Trophoblast cell (in vitro differentiated cells and primary cell): ENCODE measurements at regions not wholly inside any gene's neighbourhood (a gene's known extent, or its start where the extent isn't known, plus 50 kb on each side); places are given as distances from the start of the nearest gene placed in this dataset.

Experiments
- DNase-seq, 2 donors: peaks; one replicate each; pipeline ENCODE4 v3.0.0-alpha.2; 2016
- H2AFZ ChIP-seq: 2 replicates; pipeline ENCODE4 v1.6.1; 2013; ENCODE audit warnings: low read length, moderate library complexity, mild to moderate bottlenecking; ENCODE audit not compliant: insufficient read depth, poor library complexity
- H2AK5ac ChIP-seq: 2 replicates; pipeline ENCODE4 v1.6.1; 2013; ENCODE audit warnings: mild to moderate bottlenecking, low read length
- H2BK120ac ChIP-seq: 2 replicates; pipeline ENCODE4 v1.6.1; 2013; ENCODE audit warnings: low read length, mild to moderate bottlenecking, moderate library complexity; ENCODE audit not compliant: insufficient read depth, poor library complexity
- H2BK12ac ChIP-seq: 2 replicates; pipeline ENCODE4 v1.6.1; 2013; ENCODE audit warnings: mild to moderate bottlenecking, low read length, moderate library complexity
- H2BK5ac ChIP-seq: 2 replicates; pipeline ENCODE4 v1.6.1; 2013; ENCODE audit warnings: low read length, low read depth, moderate library complexity, mild to moderate bottlenecking; ENCODE audit not compliant: poor library complexity
- H3K14ac ChIP-seq: 2 replicates; pipeline ENCODE4 v1.6.1; 2013; ENCODE audit warnings: mild to moderate bottlenecking, low read length
- H3K18ac ChIP-seq: 2 replicates; pipeline ENCODE4 v1.6.1; 2013; ENCODE audit warnings: mild to moderate bottlenecking, low read length
- H3K23ac ChIP-seq: 2 replicates; pipeline ENCODE4 v1.6.1; 2013; ENCODE audit warnings: low read length
- H3K27ac ChIP-seq: 2 replicates; pipeline ENCODE4 v1.5.1; 2013; ENCODE audit warnings: low read depth, mild to moderate bottlenecking, inconsistent platforms, low read length, moderate library complexity
- H3K27me3 ChIP-seq: 2 replicates; pipeline ENCODE4 v1.6.1; 2013; ENCODE audit warnings: inconsistent platforms, mild to moderate bottlenecking, low read length, moderate library complexity; ENCODE audit not compliant: insufficient read depth
- H3K36me3 ChIP-seq, 2 experiments: 1 replicate in 1 of 2; 2 replicates in 1 of 2; pipeline ENCODE4 v1.6.1; 2013; ENCODE audit warnings: low read length in 2 of 2, mild to moderate bottlenecking in 2 of 2, moderate library complexity in 1 of 2; ENCODE audit not compliant: insufficient read depth in 2 of 2, control insufficient read depth in 1 of 2
- H3K4ac ChIP-seq: 2 replicates; pipeline ENCODE4 v1.6.1; 2013; ENCODE audit warnings: low read depth, mild to moderate bottlenecking, low read length, moderate library complexity
- H3K4me1 ChIP-seq, 2 experiments: 1 replicate in 1 of 2; 2 replicates in 1 of 2; pipeline ENCODE4 v1.6.1; 2013; ENCODE audit warnings: low read length in 2 of 2, mild to moderate bottlenecking in 2 of 2, moderate library complexity in 1 of 2; ENCODE audit not compliant: insufficient read depth in 2 of 2, control insufficient read depth in 1 of 2
- H3K4me2 ChIP-seq: 2 replicates; pipeline ENCODE4 v1.6.1; 2013; ENCODE audit warnings: inconsistent platforms, mild to moderate bottlenecking, low read length, moderate library complexity
- H3K4me3 ChIP-seq: 2 replicates; pipeline ENCODE4 v1.5.1; 2013; ENCODE audit warnings: mild to moderate bottlenecking, low read depth, low read length, inconsistent platforms
- H3K79me1 ChIP-seq: one replicate; pipeline ENCODE4 v1.6.1; 2013; ENCODE audit warnings: low read length
- H3K79me2 ChIP-seq: 2 replicates; pipeline ENCODE4 v1.6.1; 2013; ENCODE audit warnings: low read length, mild to moderate bottlenecking; ENCODE audit not compliant: control insufficient read depth, insufficient read depth, poor library complexity
- H3K9ac ChIP-seq: 2 replicates; pipeline ENCODE4 v1.6.1; 2013; ENCODE audit warnings: mild to moderate bottlenecking, low read length
- H3K9me3 ChIP-seq: 2 replicates; pipeline ENCODE4 v1.6.1; 2013; ENCODE audit warnings: low read depth, mild to moderate bottlenecking, control low read depth, inconsistent platforms, low read length; ENCODE audit not compliant: insufficient read depth
- H4K12ac ChIP-seq: 2 replicates; pipeline ENCODE4 v1.6.1; 2013; ENCODE audit warnings: low read depth, mild to moderate bottlenecking, low read length, moderate library complexity
- H4K8ac ChIP-seq: 2 replicates; pipeline ENCODE4 v1.6.1; 2013; ENCODE audit warnings: low read depth, mild to moderate bottlenecking, low read length, moderate library complexity
- H4K91ac ChIP-seq: one replicate; pipeline ENCODE4 v1.6.1; 2013; ENCODE audit warnings: low read depth, mild to moderate bottlenecking, low read length, moderate library complexity
- WGBS: extraction: QIAGEN DNeasy Blood & Tissue Kit; methylation state at CpG from one replicate; pipeline ENCODE4 v1.1.7; 2013; ENCODE audit warnings: missing lambda C conversion rate; ENCODE audit not compliant: insufficient read length, insufficient coverage; ENCODE audit errors: extremely low coverage; 5-methylcytosine and 5-hydroxymethylcytosine counted together

DNA sequence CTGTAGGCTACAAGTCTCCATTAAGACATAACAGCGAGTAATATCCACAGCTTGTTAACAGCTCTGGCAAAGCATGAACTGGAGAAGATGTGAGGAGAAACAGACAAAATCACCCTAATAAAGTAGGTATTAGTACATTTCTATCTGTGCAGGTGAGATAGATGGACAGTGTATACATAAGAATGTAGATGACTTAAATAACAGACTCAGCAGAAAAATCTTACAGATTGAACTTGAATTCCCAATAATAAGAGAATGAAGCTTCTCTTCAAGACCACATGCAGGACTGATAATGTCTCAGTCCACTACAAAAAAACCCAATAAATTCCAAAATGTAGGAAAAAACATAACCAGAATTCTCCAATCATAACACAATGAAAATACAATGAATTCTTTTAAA, 153.0 kb downstream of the IRX2 start:
- H3K14ac ChIP-seq = no peak overlapping the region
- H2AFZ ChIP-seq = no peak overlapping the region
- no peak overlapping the region for H4K12ac ChIP-seq
- no peak overlapping the region for H3K4me2 ChIP-seq
- H3K4ac ChIP-seq = no peak overlapping the region
- no peak overlapping the region for H4K8ac ChIP-seq
- H3K79me2 ChIP-seq = no peaks in the 10 kb centered on the region
- no peaks in the 10 kb centered on the region for H3K27me3 ChIP-seq
- no peaks in the 10 kb centered on the region for H3K4me1 ChIP-seq
- no peaks in the 10 kb centered on the region for H3K9me3 ChIP-seq
- no peak for DNase-seq
- H4K91ac ChIP-seq = no peak overlapping the region
- H2AK5ac ChIP-seq = no peak overlapping the region
- no peak overlapping the region for H3K27ac ChIP-seq
- no peaks in the 10 kb centered on the region for H3K79me1 ChIP-seq
- WGBS = no CpG with 5 or more reads among the region's 1 CpG
- no peak overlapping the region for H2BK5ac ChIP-seq
- no peak overlapping the region for H2BK12ac ChIP-seq
- H3K4me3 ChIP-seq = no peak overlapping the region
- no peaks in the 10 kb centered on the region for H3K36me3 ChIP-seq
- no peak overlapping the region for H3K9ac ChIP-seq
- no peak overlapping the region for H3K23ac ChIP-seq
- no peak overlapping the region for H3K18ac ChIP-seq
- no peak overlapping the region for H2BK120ac ChIP-seq

DNA sequence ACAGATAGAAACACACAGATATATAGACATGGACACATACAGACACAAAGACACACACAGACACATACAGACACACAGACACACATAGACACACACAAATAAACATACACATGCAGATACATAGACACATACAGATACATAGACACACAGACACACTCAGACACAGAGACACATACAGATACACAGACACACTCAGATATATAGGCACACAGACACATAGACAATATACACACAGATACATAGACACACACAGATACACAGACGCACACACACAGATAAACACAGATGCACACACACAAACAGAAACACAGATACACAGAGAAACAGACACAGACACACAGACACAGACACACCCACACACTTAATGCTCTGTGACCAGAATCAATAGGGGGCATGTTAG, 156.8 kb downstream of the IRX2 start:
- Histone ChIP-seq H3K23ac (no peak overlapping the region), H3K27ac (no peak overlapping the region), H4K12ac (no peak overlapping the region), H3K4me1 (no peaks in the 10 kb centered on the region), H2AK5ac (no peak overlapping the region), H2AFZ (no peak overlapping the region), H3K9ac (no peak overlapping the region), H4K91ac (no peak overlapping the region), H2BK12ac (no peak overlapping the region), H2BK5ac (no peak overlapping the region), H3K9me3 (no peaks in the 10 kb centered on the region), H3K79me1 (no peaks in the 10 kb centered on the region), H3K4me3 (no peak overlapping the region), H2BK120ac (no peak overlapping the region), H4K8ac (no peak overlapping the region), H3K18ac (no peak overlapping the region), H3K27me3 (no peaks in the 10 kb centered on the region), H3K4me2 (no peak overlapping the region), H3K4ac (no peak overlapping the region), H3K14ac (no peak overlapping the region), H3K36me3 (no peaks in the 10 kb centered on the region), H3K79me2 (no peaks in the 10 kb centered on the region)
- WGBS = no CpG with 5 or more reads among the region's 1 CpG
- DNase-seq = no peak

GRCh38 chr5:2592766-2593165, 158.7 kb downstream of the IRX2 start:
- no peak overlapping the region for H3K23ac ChIP-seq
- no peak for DNase-seq
- no peak overlapping the region for H3K4ac ChIP-seq
- WGBS = no CpG with 5 or more reads among the region's 10 CpGs
- no peak overlapping the region for H2AFZ ChIP-seq
- H4K91ac ChIP-seq = no peak overlapping the region
- H2BK120ac ChIP-seq = no peak overlapping the region
- H3K14ac ChIP-seq = no peak overlapping the region
- H3K9ac ChIP-seq = no peak overlapping the region
- H3K9me3 ChIP-seq = no peaks in the 10 kb centered on the region
- H3K18ac ChIP-seq = no peak overlapping the region
- H3K4me1 ChIP-seq = no peaks in the 10 kb centered on the region
- no peak overlapping the region for H2BK5ac ChIP-seq
- H3K27ac ChIP-seq = no peak overlapping the region
- H3K79me2 ChIP-seq = no peaks in the 10 kb centered on the region
- no peak overlapping the region for H2BK12ac ChIP-seq
- H3K36me3 ChIP-seq = no peaks in the 10 kb centered on the region
- no peaks in the 10 kb centered on the region for H3K27me3 ChIP-seq
- no peak overlapping the region for H3K4me3 ChIP-seq
- H3K4me2 ChIP-seq = no peak overlapping the region
- H4K8ac ChIP-seq = no peak overlapping the region
- no peak overlapping the region for H2AK5ac ChIP-seq
- H3K79me1 ChIP-seq = no peaks in the 10 kb centered on the region
- H4K12ac ChIP-seq = no peak overlapping the region

GRCh38 chr5:2591777-2592453, 159.6 kb downstream of the IRX2 start:
- Histone ChIP-seq H4K12ac (no peak overlapping the region), H3K27ac (no peak overlapping the region), H4K8ac (no peak overlapping the region), H3K23ac (no peak overlapping the region), H3K4me1 (no peaks in the 10 kb centered on the region), H3K79me1 (no peaks in the 10 kb centered on the region), H2AFZ (no peak overlapping the region), H3K9me3 (peaks cover 2% of the 10 kb centered on the region), H3K18ac (no peak overlapping the region), H3K14ac (no peak overlapping the region), H3K79me2 (no peaks in the 10 kb centered on the region), H3K4me3 (no peak overlapping the region), H3K4me2 (no peak overlapping the region), H2BK120ac (no peak overlapping the region), H3K27me3 (no peaks in the 10 kb centered on the region), H3K9ac (no peak overlapping the region), H2BK5ac (no peak overlapping the region), H2BK12ac (no peak overlapping the region), H3K36me3 (no peaks in the 10 kb centered on the region), H2AK5ac (no peak overlapping the region), H4K91ac (no peak overlapping the region), H3K4ac (no peak overlapping the region)
- no CpG with 5 or more reads among the region's 19 CpGs for WGBS
- DNase-seq = no peak
